ENCODE measurements at regions not wholly inside any gene's neighbourhood (a gene's known extent, or its start where the extent isn't known, plus 50 kb on each side); places are given as distances from the start of the nearest gene placed in this dataset.

DNA sequence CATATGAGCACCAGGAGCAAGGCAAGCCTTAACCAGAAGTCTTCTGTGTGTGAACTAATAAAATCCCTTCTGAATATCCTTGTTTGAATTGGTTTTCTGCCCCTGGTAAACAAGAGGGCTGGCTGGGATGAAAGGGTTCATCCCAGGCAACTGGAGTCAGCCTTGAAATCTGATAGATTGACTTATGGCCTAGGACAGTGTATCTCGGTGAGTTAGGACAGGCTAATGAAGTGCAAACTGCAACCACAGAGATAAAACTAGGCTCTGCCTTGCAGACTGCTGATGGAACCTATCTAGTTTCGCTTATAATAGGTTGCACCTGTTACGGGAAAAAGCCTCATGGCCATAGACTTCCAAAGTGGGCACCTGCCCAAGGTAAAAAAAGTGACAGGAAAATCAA is 451.9 kb upstream of the NOVA1 start:
- 53 to 68% (median 61%) methylated on average over 3 of the region's 3 CpGs for WGBS, 4 donors
- Histone ChIP-seq H3K27me3 (no peaks in the 10 kb centered on the region), H3K9me3 (peaks cover 0 to 18% (median 0%) of the 10 kb centered on the region in 12 donors), H3K27ac (no peak overlapping the region), H3K36me3 (no peaks in the 10 kb centered on the region), H3K4me1 (no peaks in the 10 kb centered on the region), H3K4me3 (no peak overlapping the region)
- DNase-seq (no peak), ATAC-seq (no peak)
- intact Hi-C loops (cut with DNase I), result no loop called here
- TF ChIP-seq, protein P1, sequence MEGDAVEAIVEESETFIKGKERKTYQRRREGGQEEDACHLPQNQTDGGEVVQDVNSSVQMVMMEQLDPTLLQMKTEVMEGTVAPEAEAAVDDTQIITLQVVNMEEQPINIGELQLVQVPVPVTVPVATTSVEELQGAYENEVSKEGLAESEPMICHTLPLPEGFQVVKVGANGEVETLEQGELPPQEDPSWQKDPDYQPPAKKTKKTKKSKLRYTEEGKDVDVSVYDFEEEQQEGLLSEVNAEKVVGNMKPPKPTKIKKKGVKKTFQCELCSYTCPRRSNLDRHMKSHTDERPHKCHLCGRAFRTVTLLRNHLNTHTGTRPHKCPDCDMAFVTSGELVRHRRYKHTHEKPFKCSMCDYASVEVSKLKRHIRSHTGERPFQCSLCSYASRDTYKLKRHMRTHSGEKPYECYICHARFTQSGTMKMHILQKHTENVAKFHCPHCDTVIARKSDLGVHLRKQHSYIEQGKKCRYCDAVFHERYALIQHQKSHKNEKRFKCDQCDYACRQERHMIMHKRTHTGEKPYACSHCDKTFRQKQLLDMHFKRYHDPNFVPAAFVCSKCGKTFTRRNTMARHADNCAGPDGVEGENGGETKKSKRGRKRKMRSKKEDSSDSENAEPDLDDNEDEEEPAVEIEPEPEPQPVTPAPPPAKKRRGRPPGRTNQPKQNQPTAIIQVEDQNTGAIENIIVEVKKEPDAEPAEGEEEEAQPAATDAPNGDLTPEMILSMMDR (IDR thresholded peaks at IDR 0.05), result no peak
- TF ChIP-seq POLR2A (IDR thresholded peaks at IDR 0.05), result no peak

DNA sequence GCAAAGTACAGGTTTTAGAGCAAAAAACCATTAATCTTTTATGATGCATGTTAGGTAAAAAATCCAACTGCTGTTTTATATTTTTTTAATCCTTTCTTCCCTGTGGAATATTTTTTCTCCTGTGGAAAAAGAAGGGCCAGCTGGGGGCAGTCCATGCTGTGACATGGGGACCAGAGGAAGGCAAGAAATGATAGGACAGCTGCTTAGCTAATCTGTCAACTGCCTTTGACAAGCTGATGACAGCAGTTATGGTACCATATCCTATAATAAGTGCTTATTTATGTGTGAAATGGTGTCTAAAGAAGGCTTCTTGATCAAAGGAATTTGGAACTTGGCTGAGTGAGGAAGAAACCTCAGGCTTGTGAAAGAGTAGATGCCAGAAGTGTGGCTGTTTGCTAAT is 452.4 kb upstream of the NOVA1 start:
- Histone ChIP-seq H3K4me3 (no peak overlapping the region), H3K36me3 (no peaks in the 10 kb centered on the region), H3K9me3 (peaks cover 0 to 18% (median 0%) of the 10 kb centered on the region in 12 donors), H3K27me3 (no peaks in the 10 kb centered on the region), H3K4me1 (no peaks in the 10 kb centered on the region), H3K27ac (no peak overlapping the region)
- DNase-seq (no peak), ATAC-seq (no peak)
- TF ChIP-seq POLR2A (IDR thresholded peaks at IDR 0.05), result no peak
- TF ChIP-seq, protein P1 (IDR thresholded peaks at IDR 0.05), result no peak
- intact Hi-C loops (cut with DNase I), result no loop called here

DNA sequence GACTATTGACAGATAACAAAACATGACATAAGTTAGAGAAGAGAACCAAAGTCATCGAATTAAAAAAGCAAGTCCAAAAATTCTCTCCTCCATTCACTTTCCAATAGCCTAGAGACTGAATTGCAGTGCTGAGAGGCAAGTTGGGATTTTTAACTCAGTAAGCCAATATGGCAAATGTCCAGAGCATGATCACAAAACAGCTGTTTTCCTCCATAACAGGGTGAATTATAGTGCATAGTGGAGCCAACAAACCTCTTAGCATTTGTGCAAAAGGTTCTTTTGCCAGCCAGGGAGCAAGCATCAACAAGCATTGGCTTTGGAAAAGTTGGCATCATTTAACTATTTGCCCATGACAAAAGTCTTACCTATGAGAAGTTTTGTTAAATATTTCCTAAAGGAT is 458.8 kb upstream of the NOVA1 start:
- 62 to 88% (median 72%) methylated on average over 1 of the region's 1 CpG for WGBS, 4 donors
- ATAC-seq, result no peak

DNA sequence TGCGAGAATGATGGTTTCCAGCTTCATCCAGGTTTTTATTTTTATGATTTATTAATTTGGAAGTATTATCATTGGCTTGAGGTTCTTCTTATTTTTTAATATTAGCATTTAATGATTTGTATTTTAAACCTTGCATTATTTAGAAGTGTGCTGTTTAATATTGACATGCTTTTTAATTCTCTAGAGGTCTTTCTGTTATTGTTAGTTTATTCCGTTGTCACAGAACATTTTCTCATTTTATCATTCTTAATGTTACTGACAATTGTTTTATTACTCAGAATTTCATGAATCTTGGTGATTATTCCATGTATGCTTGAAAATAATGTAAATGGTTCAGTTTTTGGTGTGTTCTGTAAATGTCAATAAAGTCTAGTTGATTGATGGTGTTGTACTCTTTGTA is 463.5 kb upstream of the NOVA1 start:
- no peaks in the 10 kb centered on the region for H3K4me1 ChIP-seq
- DNase-seq (no peak), ATAC-seq (no peak)
- no peak overlapping the region for H3K27ac ChIP-seq
- 81 to 88% (median 87%) methylated on average over 2 of the region's 2 CpGs for WGBS, 4 donors
- no peak overlapping the region for H3K4me3 ChIP-seq
- H3K36me3 ChIP-seq, result no peaks in the 10 kb centered on the region
- TF ChIP-seq POLR2A (IDR thresholded peaks at IDR 0.05), result no peak
- TF ChIP-seq, protein P1 (IDR thresholded peaks at IDR 0.05), result no peak
- peaks cover 0 to 4% (median 0%) of the 10 kb centered on the region in 12 donors for H3K9me3 ChIP-seq
- H3K27me3 ChIP-seq, result no peaks in the 10 kb centered on the region
- intact Hi-C loops (cut with DNase I), result no loop called here

More for the DNA sequence above, 458.8 kb upstream of the NOVA1 start:
- TF ChIP-seq, protein P1 (IDR thresholded peaks at IDR 0.05), result no peak
- TF ChIP-seq POLR2A (IDR thresholded peaks at IDR 0.05), result no peak
- H3K27me3 ChIP-seq, result no peaks in the 10 kb centered on the region
- no peaks in the 10 kb centered on the region for H3K4me1 ChIP-seq
- no peak overlapping the region for H3K4me3 ChIP-seq
- intact Hi-C loops (cut with DNase I), result no loop called here
- no peak for DNase-seq
- H3K9me3 ChIP-seq, result peaks cover 0 to 18% (median 0%) of the 10 kb centered on the region in 12 donors
- no peaks in the 10 kb centered on the region for H3K36me3 ChIP-seq
- H3K27ac ChIP-seq, result no peak overlapping the region

All from heart left ventricle (tissue), 16 donors.